Neural progenitor cell (in vitro differentiated cells): ENCODE measurements at regions not wholly inside any gene's neighbourhood (a gene's known extent, or its start where the extent isn't known, plus 50 kb on each side); places are given as distances from the start of the nearest gene placed in this dataset.

ENCODE experiments used
- DNase-seq: peaks from one replicate; pipeline ENCODE4 v3.0.0-alpha.2; 2016; ENCODE audit warnings: low spot score
- H2AFZ ChIP-seq: fragments of 200-600 bp; sonication (generic); replicated peaks from 2 replicates; pipeline ENCODE4 v1.6.1; 2016; ENCODE audit warnings: antibody characterized with exemption
- H3F3A ChIP-seq: fragments of 200-600 bp; sonication (generic); 2 replicates; pipeline ENCODE4 v1.6.1; 2016; ENCODE audit warnings: antibody characterized with exemption, low read depth
- H3K27ac ChIP-seq: fragments of 200-600 bp; sonication (generic); 2 replicates; pipeline ENCODE4 v1.5.1; 2016; ENCODE audit warnings: mild to moderate bottlenecking
- H3K27me3 ChIP-seq: fragments of 200-600 bp; sonication (generic); 2 replicates; pipeline ENCODE4 v1.6.1; 2016; ENCODE audit warnings: mild to moderate bottlenecking, moderate library complexity
- H3K36me3 ChIP-seq: fragments of 200-600 bp; sonication (generic); 2 replicates; pipeline ENCODE4 v1.5.1; 2016
- H3K4me1 ChIP-seq: fragments of 200-600 bp; sonication (generic); 2 replicates; pipeline ENCODE4 v1.6.1; 2016; ENCODE audit warnings: mixed run types
- H3K4me2 ChIP-seq: fragments of 200-600 bp; sonication (generic); 2 replicates; pipeline ENCODE4 v1.6.1; 2016
- H3K4me3 ChIP-seq: fragments of 200-600 bp; sonication (generic); 2 replicates; pipeline ENCODE4 v1.5.1; 2016
- H3K79me2 ChIP-seq: fragments of 200-600 bp; sonication (generic); 2 replicates; pipeline ENCODE4 v1.6.1; 2016; ENCODE audit warnings: low read depth
- H3K9ac ChIP-seq: fragments of 200-600 bp; sonication (generic); 2 replicates; pipeline ENCODE4 v1.6.1; 2016
- H3K9me3 ChIP-seq: fragments of 200-600 bp; sonication (generic); 2 replicates; pipeline ENCODE4 v1.5.1; 2016; ENCODE audit warnings: low read depth
- H4K20me1 ChIP-seq: fragments of 200-600 bp; sonication (generic); 2 replicates; pipeline ENCODE4 v1.6.1; 2016; ENCODE audit warnings: low read depth
- H3K27ac Mint-ChIP-seq: 3 replicates; pipeline ENCODE4 v1.8.0; 2021; ENCODE audit warnings: mixed read lengths
- H3K27me3 Mint-ChIP-seq: 2 replicates; pipeline ENCODE4 v1.8.0; 2022; ENCODE audit warnings: low read depth, mild to moderate bottlenecking, inconsistent platforms, moderate library complexity, mixed read lengths; ENCODE audit not compliant: insufficient read depth
- H3K36me3 Mint-ChIP-seq: 3 replicates; pipeline ENCODE4 v1.8.0; 2021; ENCODE audit warnings: mixed read lengths
- H3K4me1 Mint-ChIP-seq: 3 replicates; pipeline ENCODE4 v1.8.0; 2021; ENCODE audit warnings: mixed read lengths
- H3K4me3 Mint-ChIP-seq: 3 replicates; pipeline ENCODE4 v1.8.0; 2021; ENCODE audit warnings: mild to moderate bottlenecking, moderate library complexity, mixed read lengths
- H3K9me3 Mint-ChIP-seq: 3 replicates; pipeline ENCODE4 v1.8.0; 2020; ENCODE audit warnings: mixed read lengths
- EZH2 ChIP-seq: fragments of 200-600 bp; sonication (generic); IDR thresholded peaks from 2 replicates; pipeline ENCODE4 v1.6.1; 2017; ENCODE audit warnings: antibody characterized with exemption, mild to moderate bottlenecking, moderate library complexity
- EZH2phosphoT487 ChIP-seq: fragments of 200-600 bp; sonication (generic); IDR thresholded peaks from 2 replicates; pipeline ENCODE4 v1.6.1; 2017; ENCODE audit warnings: antibody characterized with exemption
- TF ChIP-seq, protein P1 (sequence below): fragments of 200-600 bp; sonication (generic); IDR thresholded peaks from 2 replicates; pipeline ENCODE4 v1.5.1; 2017; ENCODE audit warnings: antibody characterized with exemption, mild to moderate bottlenecking

DNA sequence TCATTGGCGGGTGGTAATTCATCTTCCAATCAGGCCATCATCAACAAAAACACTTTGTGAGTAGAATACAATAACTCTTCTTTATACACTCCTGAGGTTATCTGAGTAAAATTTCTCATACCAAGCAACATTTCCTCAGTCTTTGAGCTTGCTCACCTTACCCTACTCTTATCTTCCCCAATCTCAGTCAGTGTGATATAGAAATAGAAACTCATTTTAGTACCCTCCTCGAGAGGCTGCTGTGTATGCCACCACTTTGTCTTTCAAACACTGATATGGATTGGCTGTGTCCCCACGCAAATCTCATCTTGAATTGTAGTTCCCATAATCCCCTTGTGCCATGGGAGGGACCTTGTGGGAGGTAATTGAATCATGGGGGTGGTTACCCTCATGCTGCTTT is 209.7 kb downstream of the RBM26 start:
- no peak for DNase-seq
- peaks cover 4% of the 10 kb centered on the region for H3K27me3 Mint-ChIP-seq
- Histone ChIP-seq H3K27ac (no peak overlapping the region), H3K79me2 (no peaks in the 10 kb centered on the region), H4K20me1 (no peaks in the 10 kb centered on the region), H3K9ac (no peak overlapping the region), H3K4me2 (no peak overlapping the region), H3K9me3 (no peaks in the 10 kb centered on the region), H2AFZ (no peak overlapping the region), H3K27me3 (no peaks in the 10 kb centered on the region), H3F3A (no peaks in the 10 kb centered on the region), H3K4me3 (no peak overlapping the region), H3K4me1 (peaks cover 8% of the 10 kb centered on the region), H3K36me3 (no peaks in the 10 kb centered on the region)
- TF ChIP-seq EZH2 (no peak), EZH2phosphoT487 (no peak)
- TF ChIP-seq, protein P1, sequence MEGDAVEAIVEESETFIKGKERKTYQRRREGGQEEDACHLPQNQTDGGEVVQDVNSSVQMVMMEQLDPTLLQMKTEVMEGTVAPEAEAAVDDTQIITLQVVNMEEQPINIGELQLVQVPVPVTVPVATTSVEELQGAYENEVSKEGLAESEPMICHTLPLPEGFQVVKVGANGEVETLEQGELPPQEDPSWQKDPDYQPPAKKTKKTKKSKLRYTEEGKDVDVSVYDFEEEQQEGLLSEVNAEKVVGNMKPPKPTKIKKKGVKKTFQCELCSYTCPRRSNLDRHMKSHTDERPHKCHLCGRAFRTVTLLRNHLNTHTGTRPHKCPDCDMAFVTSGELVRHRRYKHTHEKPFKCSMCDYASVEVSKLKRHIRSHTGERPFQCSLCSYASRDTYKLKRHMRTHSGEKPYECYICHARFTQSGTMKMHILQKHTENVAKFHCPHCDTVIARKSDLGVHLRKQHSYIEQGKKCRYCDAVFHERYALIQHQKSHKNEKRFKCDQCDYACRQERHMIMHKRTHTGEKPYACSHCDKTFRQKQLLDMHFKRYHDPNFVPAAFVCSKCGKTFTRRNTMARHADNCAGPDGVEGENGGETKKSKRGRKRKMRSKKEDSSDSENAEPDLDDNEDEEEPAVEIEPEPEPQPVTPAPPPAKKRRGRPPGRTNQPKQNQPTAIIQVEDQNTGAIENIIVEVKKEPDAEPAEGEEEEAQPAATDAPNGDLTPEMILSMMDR, result no peak
- no peaks in the 10 kb centered on the region for H3K36me3 Mint-ChIP-seq
- no peaks in the 10 kb centered on the region for H3K4me1 Mint-ChIP-seq
- no peak overlapping the region for H3K27ac Mint-ChIP-seq
- H3K9me3 Mint-ChIP-seq, result no peaks in the 10 kb centered on the region
- no peak overlapping the region for H3K4me3 Mint-ChIP-seq

DNA sequence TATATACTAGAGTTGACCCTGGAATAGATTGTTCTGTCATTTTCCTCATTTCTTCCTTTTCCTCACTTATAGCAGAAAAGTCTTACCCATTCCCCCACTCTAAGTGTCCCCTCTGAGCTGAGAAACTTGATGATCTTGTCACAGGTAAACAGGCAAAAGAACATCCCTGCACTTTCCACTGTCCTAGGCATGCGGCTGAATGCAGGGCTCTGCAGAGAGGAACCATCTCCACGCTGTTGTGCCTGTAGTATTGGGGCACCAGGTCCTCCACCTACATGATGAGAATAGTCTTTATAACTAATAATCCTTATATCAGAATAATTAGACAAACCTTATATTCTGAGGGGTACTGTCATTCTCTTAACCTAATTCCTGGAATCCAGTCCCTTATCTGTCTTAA is 211.3 kb downstream of the RBM26 start:
- H3K4me1 ChIP-seq, result peaks cover 8% of the 10 kb centered on the region

DNA sequence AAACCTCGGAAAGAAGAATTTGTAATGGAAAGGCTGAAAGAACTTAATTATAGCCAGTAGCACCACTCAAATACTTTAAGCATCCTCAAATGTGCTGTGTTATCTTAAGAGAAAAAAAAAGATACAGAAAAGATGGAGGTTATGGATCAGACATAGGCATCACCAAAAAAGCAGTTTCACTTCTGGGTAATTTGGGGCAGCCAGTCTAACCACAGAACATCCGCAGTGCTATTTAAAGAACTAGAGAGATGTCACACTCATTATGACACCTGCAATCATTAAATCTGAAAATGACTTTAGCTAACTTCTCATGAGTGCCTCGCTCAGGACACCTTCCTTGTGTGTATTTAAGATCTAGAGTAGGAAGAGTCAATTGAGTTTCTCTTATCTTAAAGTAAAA is 211.8 kb downstream of the RBM26 start:
- Histone ChIP-seq H3K4me2 (no peak overlapping the region), H3K4me3 (no peak overlapping the region), H2AFZ (no peak overlapping the region), H3K9me3 (no peaks in the 10 kb centered on the region), H3K9ac (no peak overlapping the region), H3K4me1 (peaks cover 8% of the 10 kb centered on the region), H3F3A (no peaks in the 10 kb centered on the region), H3K36me3 (no peaks in the 10 kb centered on the region), H3K27me3 (no peaks in the 10 kb centered on the region), H3K27ac (no peak overlapping the region), H3K79me2 (no peaks in the 10 kb centered on the region), H4K20me1 (no peaks in the 10 kb centered on the region)
- Mint-ChIP-seq H3K27ac (no peak overlapping the region), H3K36me3 (no peaks in the 10 kb centered on the region), H3K4me3 (no peak overlapping the region), H3K9me3 (no peaks in the 10 kb centered on the region), H3K4me1 (no peaks in the 10 kb centered on the region), H3K27me3 (peaks cover 4% of the 10 kb centered on the region)
- no peak for DNase-seq
- TF ChIP-seq EZH2phosphoT487 (no peak), EZH2 (no peak)
- TF ChIP-seq, protein P1, result no peak

More for the DNA sequence above, 211.3 kb downstream of the RBM26 start:
- no peaks in the 10 kb centered on the region for H3K4me1 Mint-ChIP-seq
- Histone ChIP-seq H3K27ac (no peak overlapping the region), H2AFZ (no peak overlapping the region), H3K4me2 (no peak overlapping the region), H3K27me3 (no peaks in the 10 kb centered on the region), H3K9me3 (no peaks in the 10 kb centered on the region), H3K4me3 (no peak overlapping the region), H4K20me1 (no peaks in the 10 kb centered on the region), H3K9ac (no peak overlapping the region), H3F3A (no peaks in the 10 kb centered on the region), H3K79me2 (no peaks in the 10 kb centered on the region), H3K36me3 (no peaks in the 10 kb centered on the region)
- H3K9me3 Mint-ChIP-seq, result no peaks in the 10 kb centered on the region
- H3K27ac Mint-ChIP-seq, result no peak overlapping the region
- TF ChIP-seq EZH2phosphoT487 (no peak), EZH2 (no peak)
- TF ChIP-seq, protein P1, result no peak
- H3K36me3 Mint-ChIP-seq, result no peaks in the 10 kb centered on the region
- DNase-seq, result no peak
- no peak overlapping the region for H3K4me3 Mint-ChIP-seq
- H3K27me3 Mint-ChIP-seq, result peaks cover 4% of the 10 kb centered on the region
